Muscle layer of duodenum (tissue), 2 donors: ENCODE measurements at regions not wholly inside any gene's neighbourhood (a gene's known extent, or its start where the extent isn't known, plus 50 kb on each side); places are given as distances from the start of the nearest gene placed in this dataset.
A peak's percentile ranks its signal among the peaks of the same experiment; 100 is the strongest.

Source experiments
- H3K27ac ChIP-seq: one replicate; pipeline ENCODE4 v1.7.0; 2013; ENCODE audit warnings: mild to moderate bottlenecking, low read length
- H3K27me3 ChIP-seq: one replicate; pipeline ENCODE4 v1.7.0; 2013; ENCODE audit warnings: low read depth, mild to moderate bottlenecking, control low read depth, low read length
- H3K36me3 ChIP-seq, 2 donors: one replicate each; pipeline ENCODE4 v1.7.0; 2013; ENCODE audit warnings: low read length in 2 of 2, control low read depth in 1 of 2, mild to moderate bottlenecking in 1 of 2; ENCODE audit not compliant: insufficient read depth in 2 of 2, control insufficient read depth in 1 of 2
- H3K4me1 ChIP-seq, 2 donors: one replicate each; pipeline ENCODE4 v1.7.0; 2013; ENCODE audit warnings: low read length in 2 of 2, mild to moderate bottlenecking in 2 of 2, control low read depth in 1 of 2, moderate library complexity in 1 of 2; ENCODE audit not compliant: insufficient read depth in 2 of 2, control insufficient read depth in 1 of 2
- H3K4me3 ChIP-seq, 2 donors: one replicate each; pipeline ENCODE4 v1.7.0; 2013; ENCODE audit warnings: low read length in 2 of 2, low read depth in 1 of 2, mild to moderate bottlenecking in 1 of 2
- H3K9me3 ChIP-seq, 2 donors: one replicate each; pipeline ENCODE4 v1.7.0; 2013; ENCODE audit warnings: low read length in 2 of 2, control low read depth in 1 of 2, mild to moderate bottlenecking in 1 of 2; ENCODE audit not compliant: control insufficient read depth in 1 of 2
- donor health status: healthy.

- peaks cover 12 to 22% of the 10 kb centered on the region in 2 donors for H3K4me1 ChIP-seq
- peak overlapping the region in 1 of 2 donors; percentile 6 for H3K4me3 ChIP-seq
- H3K36me3 ChIP-seq, result no peaks in the 10 kb centered on the region
- H3K27ac ChIP-seq, result no peak overlapping the region
- no peaks in the 10 kb centered on the region for H3K27me3 ChIP-seq
- H3K9me3 ChIP-seq, result no peaks in the 10 kb centered on the region
Measured at GRCh38 chr6:56375806-56376205, 128.4 kb upstream of the COL21A1 start.

GRCh38 chr6:56374841-56375369 lies 127.5 kb upstream of the COL21A1 start:
- Histone ChIP-seq H3K4me3 (peak overlapping the region in 1 of 2 donors; percentile 6), H3K9me3 (no peaks in the 10 kb centered on the region), H3K4me1 (peaks cover 22% of the 10 kb centered on the region in 2 donors), H3K27me3 (no peaks in the 10 kb centered on the region), H3K36me3 (no peaks in the 10 kb centered on the region), H3K27ac (peak overlapping the region; percentile 54)

- no peaks in the 10 kb centered on the region for H3K36me3 ChIP-seq
- peaks cover 22 to 25% of the 10 kb centered on the region in 2 donors for H3K4me1 ChIP-seq
- H3K9me3 ChIP-seq, result no peaks in the 10 kb centered on the region
- H3K27me3 ChIP-seq, result no peaks in the 10 kb centered on the region
- H3K4me3 ChIP-seq, result no peak overlapping the region
- peak overlapping the region; percentile 90 for H3K27ac ChIP-seq
Measured at GRCh38 chr6:56372406-56372995, 125.1 kb upstream of the COL21A1 start.

GRCh38 chr6:56370561-56371211 lies 123.3 kb upstream of the COL21A1 start:
- peak overlapping the region; percentile 90 for H3K27ac ChIP-seq
- H3K36me3 ChIP-seq, result no peaks in the 10 kb centered on the region
- no peaks in the 10 kb centered on the region for H3K9me3 ChIP-seq
- no peaks in the 10 kb centered on the region for H3K27me3 ChIP-seq
- peak overlapping the region in 1 of 2 donors; percentile 41 for H3K4me3 ChIP-seq
- H3K4me1 ChIP-seq, result peaks cover 25% of the 10 kb centered on the region in 2 donors

- Histone ChIP-seq H3K36me3 (no peaks in the 10 kb centered on the region), H3K27me3 (no peaks in the 10 kb centered on the region), H3K9me3 (no peaks in the 10 kb centered on the region), H3K4me1 (peaks cover 25% of the 10 kb centered on the region in 2 donors), H3K4me3 (peak overlapping the region in 1 of 2 donors; percentile 16), H3K27ac (peak overlapping the region; percentile 90)
Measured at GRCh38 chr6:56370127-56370540, 122.8 kb upstream of the COL21A1 start.

- Histone ChIP-seq H3K4me1 (peaks cover 25% of the 10 kb centered on the region in 2 donors), H3K4me3 (no peak overlapping the region), H3K9me3 (no peaks in the 10 kb centered on the region), H3K27ac (no peak overlapping the region), H3K36me3 (no peaks in the 10 kb centered on the region), H3K27me3 (no peaks in the 10 kb centered on the region)
Measured at GRCh38 chr6:56368491-56368890, 121.1 kb upstream of the COL21A1 start.

- H3K27ac ChIP-seq, result no peak overlapping the region
- H3K4me3 ChIP-seq, result no peak overlapping the region
- no peaks in the 10 kb centered on the region for H3K9me3 ChIP-seq
- no peaks in the 10 kb centered on the region for H3K27me3 ChIP-seq
- peaks cover 14 to 17% of the 10 kb centered on the region in 2 donors for H3K4me1 ChIP-seq
- H3K36me3 ChIP-seq, result no peaks in the 10 kb centered on the region
Measured at GRCh38 chr6:56366141-56366852, 118.9 kb upstream of the COL21A1 start.

- peaks cover 3 to 11% of the 10 kb centered on the region in 2 donors for H3K4me1 ChIP-seq
- no peaks in the 10 kb centered on the region for H3K27me3 ChIP-seq
- no peak overlapping the region for H3K27ac ChIP-seq
Measured at GRCh38 chr6:56364827-56365339, 117.5 kb upstream of the COL21A1 start.

GRCh38 chr6:56364431-56364826 lies 117.0 kb upstream of the COL21A1 start:
- Histone ChIP-seq H3K27me3 (no peaks in the 10 kb centered on the region), H3K36me3 (no peaks in the 10 kb centered on the region), H3K9me3 (no peaks in the 10 kb centered on the region), H3K4me3 (no peak overlapping the region), H3K4me1 (peaks cover 0 to 11% of the 10 kb centered on the region in 2 donors), H3K27ac (no peak overlapping the region)

More at GRCh38 chr6:56364827-56365339, 117.5 kb upstream of the COL21A1 start:
- no peak overlapping the region for H3K4me3 ChIP-seq
- no peaks in the 10 kb centered on the region for H3K36me3 ChIP-seq
- H3K9me3 ChIP-seq, result no peaks in the 10 kb centered on the region

GRCh38 chr6:56363796-56364430 lies 116.5 kb upstream of the COL21A1 start:
- Histone ChIP-seq H3K36me3 (no peaks in the 10 kb centered on the region), H3K27me3 (no peaks in the 10 kb centered on the region), H3K9me3 (no peaks in the 10 kb centered on the region), H3K27ac (no peak overlapping the region), H3K4me1 (peaks cover 0 to 11% of the 10 kb centered on the region in 2 donors), H3K4me3 (no peak overlapping the region)

- Histone ChIP-seq H3K36me3 (no peaks in the 10 kb centered on the region), H3K9me3 (no peaks in the 10 kb centered on the region), H3K27ac (no peak overlapping the region), H3K27me3 (no peaks in the 10 kb centered on the region), H3K4me3 (no peak overlapping the region), H3K4me1 (peaks cover 0 to 18% of the 10 kb centered on the region in 2 donors)
Measured at GRCh38 chr6:56361812-56362211, 114.4 kb upstream of the COL21A1 start.
